Skin epidermis (tissue), 12 donors: ENCODE measurements at regions not wholly inside any gene's neighbourhood (a gene's known extent, or its start where the extent isn't known, plus 50 kb on each side); places are given as distances from the start of the nearest gene placed in this dataset.
"Not testable (repeated sequence)": the region's sequence is repeated elsewhere in the genome, so short reads cannot be mapped to it uniquely, and the experiment has no call there.

ENCODE experiments used
- H3K27ac ChIP-seq, 21 experiments: fragments of 200-600 bp; sonication (generic) in 11 of 21; one replicate each; pipeline ENCODE4 v1.5.0; 2020; ENCODE audit warnings: mild to moderate bottlenecking in 3 of 21, inconsistent platforms in 2 of 21, moderate library complexity in 2 of 21
- H3K4me3 ChIP-seq, 7 experiments: fragments of 200-600 bp; sonication (generic) in 2 of 7; one replicate each; pipeline ENCODE4 v1.5.0; 2020; ENCODE audit warnings: inconsistent platforms in 2 of 7, mild to moderate bottlenecking in 2 of 7, moderate library complexity in 1 of 7

- H3K4me3 ChIP-seq: no peak overlapping the region
Observed at GRCh38 chr4:130026185-130026584, 930.2 kb downstream of the C4orf33 start.

GRCh38 chr4:130027973-130028372 lies 932.0 kb downstream of the C4orf33 start:
- no peak overlapping the region for H3K4me3 ChIP-seq
- no peak overlapping the region for H3K27ac ChIP-seq

More at GRCh38 chr4:130026185-130026584, 930.2 kb downstream of the C4orf33 start:
- no peak overlapping the region for H3K27ac ChIP-seq

GRCh38 chr4:130028552-130028951 lies 932.6 kb downstream of the C4orf33 start:
- H3K27ac ChIP-seq: no peak overlapping the region
- H3K4me3 ChIP-seq: no peak overlapping the region

DNA sequence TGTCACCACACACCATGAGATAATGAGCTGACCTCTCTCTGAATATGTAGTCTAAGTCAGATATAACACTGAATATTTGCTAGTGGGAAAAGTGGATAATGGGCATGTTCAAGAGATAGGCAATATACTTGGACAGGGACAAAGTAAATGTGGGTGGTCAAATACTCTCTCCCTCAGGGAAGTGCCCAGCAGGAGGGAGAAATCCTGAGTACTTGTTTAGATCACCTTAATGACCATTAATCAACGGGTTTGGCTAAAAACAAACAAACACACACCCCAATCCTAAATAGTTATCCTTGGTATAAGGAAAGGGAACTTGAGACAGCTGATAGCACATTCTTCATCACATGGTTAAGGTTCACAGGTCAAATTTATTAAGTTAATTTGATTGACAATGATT lies 933.5 kb downstream of the C4orf33 start:
- Histone ChIP-seq H3K27ac (no peak overlapping the region), H3K4me3 (no peak overlapping the region)

GRCh38 chr4:130031858-130032257 lies 935.9 kb downstream of the C4orf33 start:
- Histone ChIP-seq H3K27ac (no peak overlapping the region), H3K4me3 (no peak overlapping the region)

GRCh38 chr4:130033657-130034056 lies 937.7 kb downstream of the C4orf33 start:
- H3K4me3 ChIP-seq, H3K27ac ChIP-seq: not testable (repeated sequence)

- no peak overlapping the region for H3K4me3 ChIP-seq
- H3K27ac ChIP-seq: no peak overlapping the region
Observed at GRCh38 chr4:130034876-130035275, 938.9 kb downstream of the C4orf33 start.

- Histone ChIP-seq H3K27ac (no peak overlapping the region), H3K4me3 (no peak overlapping the region)
Observed at GRCh38 chr4:130035391-130035790, 939.4 kb downstream of the C4orf33 start.

GRCh38 chr4:130037866-130038265 lies 941.9 kb downstream of the C4orf33 start:
- H3K27ac ChIP-seq, H3K4me3 ChIP-seq: not testable (repeated sequence)

DNA sequence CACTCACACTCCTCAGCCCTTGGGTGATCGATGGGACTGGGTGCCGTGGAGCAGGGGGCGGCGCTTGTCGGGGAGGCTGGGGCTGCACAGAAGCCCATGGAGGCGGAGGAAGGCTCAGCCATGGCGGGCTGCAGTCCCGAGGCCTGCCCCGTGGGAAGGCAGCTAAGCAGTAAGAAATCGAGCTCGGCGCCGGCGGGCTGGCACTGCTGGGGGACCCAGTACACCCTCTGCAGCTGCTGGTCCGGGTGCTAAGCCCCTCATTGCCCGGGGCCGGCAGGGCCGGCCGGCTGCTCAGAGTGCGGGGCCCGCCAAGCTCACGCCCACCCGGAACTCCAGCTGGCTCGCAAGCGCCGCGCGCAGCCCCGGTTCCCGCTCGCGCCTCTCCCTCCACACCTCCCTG lies 942.6 kb downstream of the C4orf33 start:
- H3K4me3 ChIP-seq, H3K27ac ChIP-seq: not testable (repeated sequence)

DNA sequence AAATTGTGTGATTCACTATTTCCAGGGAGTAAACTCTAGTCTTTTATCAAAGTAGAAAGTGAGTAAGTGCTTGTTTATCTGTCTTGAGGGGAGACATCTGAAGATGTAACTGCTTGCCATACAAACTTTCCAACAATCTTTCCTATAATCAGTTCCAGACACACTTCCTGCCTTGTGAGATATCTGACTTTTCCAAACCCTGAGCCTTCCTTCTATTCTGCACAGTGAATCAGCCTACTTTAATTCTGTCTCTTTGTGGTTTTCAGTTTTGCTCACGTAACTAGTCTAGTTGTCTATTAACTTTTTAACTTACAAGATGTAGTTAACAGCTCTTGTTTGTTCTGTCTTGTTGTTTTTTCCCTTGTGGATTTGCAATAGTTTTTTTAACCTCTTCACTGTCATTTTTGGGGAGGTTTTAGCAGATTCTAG lies 947.8 kb downstream of the C4orf33 start:
- Histone ChIP-seq H3K27ac (no peak overlapping the region), H3K4me3 (no peak overlapping the region)

DNA sequence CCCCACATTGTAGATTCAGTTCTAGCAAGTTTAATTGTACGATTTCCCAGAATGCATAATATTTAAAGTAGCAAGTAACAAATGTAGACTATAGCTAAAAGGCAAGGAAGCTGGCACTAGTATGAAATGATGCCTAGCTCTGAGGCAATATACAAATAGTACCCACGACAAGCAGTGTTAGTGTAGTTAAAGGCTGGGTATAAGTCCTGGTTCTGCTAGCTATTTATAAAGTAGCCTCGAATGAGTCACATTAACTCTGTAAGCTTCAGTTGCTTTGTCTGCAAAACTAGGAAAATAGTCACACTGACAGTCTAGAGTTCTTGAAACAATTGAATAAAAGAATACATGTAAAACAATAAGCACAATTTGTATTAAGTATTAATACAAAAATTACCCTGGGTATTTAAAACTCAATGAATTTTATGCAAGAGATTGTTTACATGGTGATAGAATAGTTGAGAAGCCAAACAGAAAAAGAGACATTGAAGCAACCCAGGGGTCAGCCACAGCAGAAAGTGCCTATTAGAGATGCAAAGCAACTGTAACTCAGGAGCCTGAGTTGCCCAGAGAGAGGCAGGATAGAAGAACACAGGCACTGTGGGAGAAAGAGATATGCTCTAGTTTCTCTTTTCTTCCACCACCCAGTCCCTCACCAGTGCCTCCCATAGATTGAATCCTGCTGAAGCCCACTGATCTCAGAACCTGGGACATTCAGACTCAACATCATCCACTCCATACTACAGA lies 949.0 kb downstream of the C4orf33 start:
- Histone ChIP-seq H3K4me3 (no peak overlapping the region), H3K27ac (no peak overlapping the region)

GRCh38 chr4:130053723-130054122 lies 957.8 kb downstream of the C4orf33 start:
- H3K27ac ChIP-seq: no peak overlapping the region
- no peak overlapping the region for H3K4me3 ChIP-seq

GRCh38 chr4:130054908-130055307 lies 959.0 kb downstream of the C4orf33 start:
- Histone ChIP-seq H3K27ac (no peak overlapping the region), H3K4me3 (no peak overlapping the region)

- Histone ChIP-seq H3K27ac (no peak overlapping the region), H3K4me3 (no peak overlapping the region)
Observed at GRCh38 chr4:130056286-130056685, 960.3 kb downstream of the C4orf33 start.

- Histone ChIP-seq H3K4me3 (no peak overlapping the region), H3K27ac (no peak overlapping the region)
Observed at GRCh38 chr4:130064471-130064870, 968.5 kb downstream of the C4orf33 start.

GRCh38 chr4:130067419-130067818 lies 971.5 kb downstream of the C4orf33 start:
- Histone ChIP-seq H3K4me3 (no peak overlapping the region), H3K27ac (no peak overlapping the region)

DNA sequence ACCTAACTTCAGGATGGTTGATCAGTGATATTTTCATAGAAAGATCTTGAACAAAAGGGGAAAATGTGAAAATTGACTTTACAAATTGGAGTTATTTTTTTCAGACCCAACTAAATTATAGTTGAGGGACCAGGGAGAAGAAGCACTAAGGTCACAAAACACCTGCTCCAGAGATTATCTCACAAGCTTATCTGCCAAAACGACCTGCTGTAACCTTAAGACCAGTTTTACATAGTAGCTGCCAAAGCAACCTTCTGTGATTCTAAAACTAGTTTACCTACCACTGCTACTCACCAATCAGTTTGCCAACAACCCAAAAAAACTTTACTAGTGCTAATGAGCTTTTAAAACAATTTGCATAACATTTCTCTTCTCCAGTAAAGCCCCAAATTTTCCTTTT lies 972.1 kb downstream of the C4orf33 start:
- H3K27ac ChIP-seq: no peak overlapping the region
- H3K4me3 ChIP-seq: no peak overlapping the region

GRCh38 chr4:130071746-130072145 lies 975.8 kb downstream of the C4orf33 start:
- no peak overlapping the region for H3K4me3 ChIP-seq
- no peak overlapping the region for H3K27ac ChIP-seq

DNA sequence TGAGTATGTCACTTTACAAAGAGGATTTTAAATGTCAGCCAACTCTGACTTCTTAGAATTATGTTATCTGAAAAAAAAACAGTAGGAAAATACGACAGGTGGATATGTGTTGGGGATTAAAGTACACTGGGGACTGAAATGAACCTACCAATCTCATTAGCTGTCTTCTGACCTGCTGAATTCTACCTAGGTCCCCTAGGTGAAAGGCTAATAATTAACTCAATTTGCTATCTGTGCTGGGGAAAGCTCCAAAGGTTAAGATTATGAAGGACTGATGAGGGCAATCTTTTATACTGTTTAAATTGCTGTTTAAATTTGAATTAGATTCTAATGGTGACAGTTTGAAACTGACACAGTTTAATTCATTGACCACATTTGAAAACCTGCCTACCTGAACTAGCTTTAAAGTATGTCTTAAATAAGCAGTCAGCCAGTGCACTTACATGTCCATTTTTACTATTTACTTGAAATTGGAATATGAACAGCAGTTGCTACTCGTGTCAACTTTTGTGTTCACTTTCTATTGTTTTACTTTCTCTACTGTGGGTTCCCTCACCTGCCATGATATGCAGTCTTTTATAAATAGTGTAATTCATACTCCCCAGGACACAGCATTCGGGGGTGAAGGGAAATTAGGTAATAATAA lies 977.3 kb downstream of the C4orf33 start:
- H3K4me3 ChIP-seq: no peak overlapping the region
- H3K27ac ChIP-seq: no peak overlapping the region

GRCh38 chr4:130074096-130074495 lies 978.1 kb downstream of the C4orf33 start:
- H3K27ac ChIP-seq: no peak overlapping the region
- no peak overlapping the region for H3K4me3 ChIP-seq

DNA sequence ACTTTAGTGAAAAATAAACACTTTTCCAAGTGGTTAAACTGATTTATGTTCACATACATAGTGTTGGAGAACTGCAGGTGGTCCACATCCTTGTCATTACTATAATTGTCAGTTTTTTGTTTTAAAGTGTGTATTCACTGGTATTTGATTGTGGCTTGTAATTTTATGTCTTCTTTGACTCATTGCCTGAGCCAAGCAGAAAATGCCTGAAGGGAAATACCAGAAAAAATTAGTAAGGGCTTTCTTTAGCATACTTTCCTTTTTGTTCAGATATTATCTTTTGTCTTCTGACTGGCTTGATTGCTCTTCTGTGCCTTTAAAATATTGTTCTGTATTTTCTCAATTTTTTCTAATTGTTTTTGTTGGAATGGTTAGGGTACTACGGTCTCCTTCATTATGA lies 981.3 kb downstream of the C4orf33 start:
- H3K4me3 ChIP-seq: no peak overlapping the region
- no peak overlapping the region for H3K27ac ChIP-seq
